Adrenal gland (tissue), 9 donors: ENCODE measurements at regions not wholly inside any gene's neighbourhood (a gene's known extent, or its start where the extent isn't known, plus 50 kb on each side); places are given as distances from the start of the nearest gene placed in this dataset.
A peak's percentile ranks its signal among the peaks of the same experiment; 100 is the strongest.

ENCODE experiments used
- DNase-seq, 7 donors: peaks; one replicate each; pipeline ENCODE4 v3.0.0-alpha.2; 2019 to 2020
- H3K27ac ChIP-seq, 5 donors: fragments of 200-600 bp; sonication (generic) in 4 of 5; 1 replicate in 3 of 5; 2 replicates in 2 of 5; pipeline versions ENCODE4 v1.5.1 to v1.8.0; 2016 to 2020; ENCODE audit warnings: mild to moderate bottlenecking in 1 of 5
- H3K27me3 ChIP-seq: fragments of 200-600 bp; 2 replicates; pipeline ENCODE4 v1.8.0; 2021
- H3K36me3 ChIP-seq, 2 donors: fragments of 200-600 bp; replicated peaks in 1 of 2; 1 replicate in 1 of 2; 2 replicates in 1 of 2; pipeline versions ENCODE4 v1.5.1 to v1.8.0; 2018 to 2022
- H3K4me1 ChIP-seq, 2 donors: fragments of 200-600 bp; replicated peaks in 1 of 2; 1 replicate in 1 of 2; 2 replicates in 1 of 2; pipeline versions ENCODE4 v1.5.1 to v1.8.0; 2018 to 2021
- H3K4me3 ChIP-seq, 4 donors: fragments of 200-600 bp; sonication (generic) in 3 of 4; one replicate each; pipeline ENCODE4 v1.5.1; 2016 to 2018
- H3K9me3 ChIP-seq, 3 donors: fragments of 200-600 bp; sonication (generic) in 1 of 3; replicated peaks in 1 of 3; 1 replicate in 2 of 3; 2 replicates in 1 of 3; pipeline versions ENCODE4 v1.5.1 to v1.8.0; 2016 to 2021
- POLR2A ChIP-seq, 2 donors: fragments of 450-650 bp; IDR thresholded peaks; one replicate each; pipeline ENCODE4 v1.6.1; 2017; ENCODE audit warnings: antibody characterized with exemption in 2 of 2, mild to moderate bottlenecking in 2 of 2, moderate library complexity in 1 of 2
- WGBS, 4 donors: extraction: QIAGEN DNeasy Blood & Tissue Kit in 2 of 4; methylation state at CpG; one replicate each; pipeline versions ENCODE4 v1.1.5 to v1.1.7; 2013 to 2017; 5-methylcytosine and 5-hydroxymethylcytosine counted together
- intact Hi-C, 2 donors: fragments of 100-400 bp; cut with DNase I; formaldehyde crosslinking; loops; one replicate each; pipeline versions ENCODE4 v1.14.1 to v1.15.0; 2022 to 2023
- TF ChIP-seq, protein P1 (sequence below), 6 experiments: fragments of 450-650 bp in 4 of 6; fragments of 200-600 bp in 2 of 6; sonication (generic) in 1 of 6; IDR thresholded peaks; 1 replicate in 5 of 6; 2 replicates in 1 of 6; pipeline versions ENCODE4 v1.5.1 to v1.8.0; 2016 to 2021; ENCODE audit warnings: antibody characterized with exemption in 6 of 6, mild to moderate bottlenecking in 2 of 6, moderate library complexity in 1 of 6
- donor health status: healthy with polysubstance abuse.
- donor health status: Bipolar disorder and iron deficiency.
- donor health status: DM: yes; HTN: yes; CAD: no.
- donor health status: DM: no; HTN: no; CAD: no.
- donor health status: DM: no; HTN: no; CAD: no.

- Histone ChIP-seq H3K9me3 (no peaks in the 10 kb centered on the region), H3K4me1 (peaks cover 8 to 26% of the 10 kb centered on the region in 2 donors), H3K27me3 (no peaks in the 10 kb centered on the region), H3K4me3 (no peak overlapping the region), H3K36me3 (no peaks in the 10 kb centered on the region), H3K27ac (no peak overlapping the region)
- 0 to 10% (median 5%) methylated on average over 1 of the region's 1 CpG for whole genome bisulfite sequencing, 4 donors
- intact Hi-C loops = no loop called here
- TF ChIP-seq POLR2A (IDR thresholded peaks at IDR 0.05) = no peak
- TF ChIP-seq, protein P1, sequence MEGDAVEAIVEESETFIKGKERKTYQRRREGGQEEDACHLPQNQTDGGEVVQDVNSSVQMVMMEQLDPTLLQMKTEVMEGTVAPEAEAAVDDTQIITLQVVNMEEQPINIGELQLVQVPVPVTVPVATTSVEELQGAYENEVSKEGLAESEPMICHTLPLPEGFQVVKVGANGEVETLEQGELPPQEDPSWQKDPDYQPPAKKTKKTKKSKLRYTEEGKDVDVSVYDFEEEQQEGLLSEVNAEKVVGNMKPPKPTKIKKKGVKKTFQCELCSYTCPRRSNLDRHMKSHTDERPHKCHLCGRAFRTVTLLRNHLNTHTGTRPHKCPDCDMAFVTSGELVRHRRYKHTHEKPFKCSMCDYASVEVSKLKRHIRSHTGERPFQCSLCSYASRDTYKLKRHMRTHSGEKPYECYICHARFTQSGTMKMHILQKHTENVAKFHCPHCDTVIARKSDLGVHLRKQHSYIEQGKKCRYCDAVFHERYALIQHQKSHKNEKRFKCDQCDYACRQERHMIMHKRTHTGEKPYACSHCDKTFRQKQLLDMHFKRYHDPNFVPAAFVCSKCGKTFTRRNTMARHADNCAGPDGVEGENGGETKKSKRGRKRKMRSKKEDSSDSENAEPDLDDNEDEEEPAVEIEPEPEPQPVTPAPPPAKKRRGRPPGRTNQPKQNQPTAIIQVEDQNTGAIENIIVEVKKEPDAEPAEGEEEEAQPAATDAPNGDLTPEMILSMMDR (IDR thresholded peaks at IDR 0.05) = no peak
- peak in 1 of 7 donors; percentile 12 for DNase-seq
These were observed 320.5 kb downstream of the FSIP2 start for GRCh38 chr2:186059096-186059495.

- TF ChIP-seq POLR2A (IDR thresholded peaks at IDR 0.05) = no peak
- TF ChIP-seq, protein P1 (IDR thresholded peaks at IDR 0.05) = no peak
- peaks cover 8 to 26% of the 10 kb centered on the region in 2 donors for H3K4me1 ChIP-seq
- intact Hi-C loops = no loop called here
- H3K27me3 ChIP-seq = no peaks in the 10 kb centered on the region
- no peak for DNase-seq
- no peaks in the 10 kb centered on the region for H3K36me3 ChIP-seq
- H3K9me3 ChIP-seq = no peaks in the 10 kb centered on the region
- H3K4me3 ChIP-seq = no peak overlapping the region
- no peak overlapping the region for H3K27ac ChIP-seq
These were observed 322.3 kb downstream of the FSIP2 start for GRCh38 chr2:186060744-186061440.

- no peak for DNase-seq
- peaks cover 3 to 20% of the 10 kb centered on the region in 2 donors for H3K4me1 ChIP-seq
- no peaks in the 10 kb centered on the region for H3K36me3 ChIP-seq
- no peak overlapping the region for H3K4me3 ChIP-seq
- no peak overlapping the region for H3K27ac ChIP-seq
- H3K9me3 ChIP-seq = no peaks in the 10 kb centered on the region
- WGBS, 4 donors = 82 to 100% (median 87%) methylated on average over 3 of the region's 3 CpGs
- no peaks in the 10 kb centered on the region for H3K27me3 ChIP-seq
- TF ChIP-seq POLR2A (IDR thresholded peaks at IDR 0.05) = no peak
- TF ChIP-seq, protein P1 (IDR thresholded peaks at IDR 0.05) = no peak
- intact Hi-C loops = no loop called here
These were observed 325.9 kb downstream of the FSIP2 start for GRCh38 chr2:186064507-186064906.

GRCh38 chr2:186065491-186065890 lies 326.9 kb downstream of the FSIP2 start:
- DNase-seq = no peak
- H3K9me3 ChIP-seq = no peaks in the 10 kb centered on the region
- no peaks in the 10 kb centered on the region for H3K27me3 ChIP-seq
- H3K4me3 ChIP-seq = no peak overlapping the region
- H3K4me1 ChIP-seq = peaks cover 3 to 14% of the 10 kb centered on the region in 2 donors
- intact Hi-C loops = no loop called here
- TF ChIP-seq POLR2A (IDR thresholded peaks at IDR 0.05) = no peak
- TF ChIP-seq, protein P1 (IDR thresholded peaks at IDR 0.05) = no peak
- no peak overlapping the region for H3K27ac ChIP-seq
- H3K36me3 ChIP-seq = no peaks in the 10 kb centered on the region
